ENCODE measurements at regions not wholly inside any gene's neighbourhood (a gene's known extent, or its start where the extent isn't known, plus 50 kb on each side); places are given as distances from the start of the nearest gene placed in this dataset.

- no TSS peak for BruUV-seq (replicated peaks)
- CTCF ChIA-PET: no interaction called here
These were observed 302.8 kb downstream of the EFNB2 start for GRCh38 chr13:106232681-106233080.

GRCh38 chr13:106230450-106230849 lies 305.0 kb downstream of the EFNB2 start:
- ATAC-seq: peak; percentile 96
- Histone ChIP-seq H3K27me3 (ENCODE audit: low read length) (no peaks in the 10 kb centered on the region), H3K9ac (ENCODE audit: low read length) (no peak overlapping the region), H3K36me3 (ENCODE audit: low read depth, low read length) (no peaks in the 10 kb centered on the region), H3K79me2 (ENCODE audit: low read length) (no peaks in the 10 kb centered on the region), H3K9me2 (replicated peaks; ENCODE audit: low read length) (no peaks in the 10 kb centered on the region), H3F3A (ENCODE audit: low read length, unreplicated experiment) (no peaks in the 10 kb centered on the region), H3K4me2 (ENCODE audit: low read length) (no peak overlapping the region), H3K4me1 (ENCODE audit: insufficient read depth, low read length) (peaks cover 5% of the 10 kb centered on the region; the same call in 1 of the 2 replicates), H3K27ac (ENCODE audit: low read length) (no peak overlapping the region), H3K9me3 (ENCODE audit: low read length) (no peaks in the 10 kb centered on the region), H2AFZ (ENCODE audit: low read length) (no peak overlapping the region), H3K4me3 (ENCODE audit: low read length) (no peak overlapping the region), H4K20me1 (ENCODE audit: low read length) (no peaks in the 10 kb centered on the region)
- BruUV-seq (replicated peaks): no TSS peak
- intact Hi-C loops (cut with micrococcal nuclease): loop anchor here (10.0 kb wide), 1 partner anchor 96 kb away; no protein-coding TSS in a partner anchor
- peak; percentile 84 for DNase-seq
- POLR2A ChIA-PET (ENCODE audit: unreplicated experiment): no interaction called here
- TF ChIP-seq CTCF (conservative IDR thresholded peaks at IDR 0.05; ENCODE audit: low read depth, low read length) (no peak), EZH2phosphoT487 (IDR thresholded peaks at IDR 0.05; ENCODE audit: borderline replicate concordance, low read length) (no peak), EZH2 (IDR thresholded peaks at IDR 0.05; ENCODE audit: low read length, unreplicated experiment) (no peak)
- CTCF ChIA-PET: interaction anchor here (0.6 kb wide), 1 partner anchor 39 kb away, joined by 6 read pairs; no protein-coding TSS in a partner anchor

More at GRCh38 chr13:106232681-106233080, 302.8 kb downstream of the EFNB2 start:
- Histone ChIP-seq H3K4me3 (ENCODE audit: low read length) (no peak overlapping the region), H3F3A (ENCODE audit: low read length, unreplicated experiment) (no peaks in the 10 kb centered on the region), H3K79me2 (ENCODE audit: low read length) (no peaks in the 10 kb centered on the region), H3K4me2 (ENCODE audit: low read length) (no peak overlapping the region), H3K9ac (ENCODE audit: low read length) (no peak overlapping the region), H3K9me3 (ENCODE audit: low read length) (no peaks in the 10 kb centered on the region), H3K4me1 (ENCODE audit: insufficient read depth, low read length) (peaks cover 5% of the 10 kb centered on the region; the same call in 1 of the 2 replicates), H3K27ac (ENCODE audit: low read length) (no peak overlapping the region), H3K27me3 (ENCODE audit: low read length) (no peaks in the 10 kb centered on the region), H4K20me1 (ENCODE audit: low read length) (no peaks in the 10 kb centered on the region), H3K36me3 (ENCODE audit: low read depth, low read length) (no peaks in the 10 kb centered on the region), H3K9me2 (replicated peaks; ENCODE audit: low read length) (no peaks in the 10 kb centered on the region), H2AFZ (ENCODE audit: low read length) (no peak overlapping the region)
- TF ChIP-seq EZH2 (IDR thresholded peaks at IDR 0.05; ENCODE audit: low read length, unreplicated experiment) (no peak), EZH2phosphoT487 (IDR thresholded peaks at IDR 0.05; ENCODE audit: borderline replicate concordance, low read length) (no peak), CTCF (conservative IDR thresholded peaks at IDR 0.05; ENCODE audit: low read depth, low read length) (no peak)
- POLR2A ChIA-PET (ENCODE audit: unreplicated experiment): no interaction called here
- DNase-seq (no peak), ATAC-seq (no peak)
- intact Hi-C loops (cut with micrococcal nuclease): loop anchor here (10.0 kb wide), 1 partner anchor 98 kb away; no protein-coding TSS in a partner anchor

- no peaks in the 10 kb centered on the region for H3K27me3 ChIP-seq (ENCODE audit: low read length)
- intact Hi-C loops (cut with micrococcal nuclease): no loop called here
- TF ChIP-seq EZH2phosphoT487 (IDR thresholded peaks at IDR 0.05; ENCODE audit: borderline replicate concordance, low read length) (no peak), CTCF (conservative IDR thresholded peaks at IDR 0.05; ENCODE audit: low read depth, low read length) (no peak), EZH2 (IDR thresholded peaks at IDR 0.05; ENCODE audit: low read length, unreplicated experiment) (no peak)
- POLR2A ChIA-PET (ENCODE audit: unreplicated experiment): no interaction called here
- H3F3A ChIP-seq (ENCODE audit: low read length, unreplicated experiment): no peaks in the 10 kb centered on the region
- no peaks in the 10 kb centered on the region for H3K36me3 ChIP-seq (ENCODE audit: low read depth, low read length)
- H3K9me3 ChIP-seq (ENCODE audit: low read length): no peaks in the 10 kb centered on the region
- no peak overlapping the region for H3K27ac ChIP-seq (ENCODE audit: low read length)
- no peak overlapping the region for H3K4me3 ChIP-seq (ENCODE audit: low read length)
- H3K9ac ChIP-seq (ENCODE audit: low read length): no peak overlapping the region
- H4K20me1 ChIP-seq (ENCODE audit: low read length): no peaks in the 10 kb centered on the region
- peaks cover 3% of the 10 kb centered on the region; the same call in 1 of the 2 replicates for H3K4me1 ChIP-seq (ENCODE audit: insufficient read depth, low read length)
- H3K4me2 ChIP-seq (ENCODE audit: low read length): no peak overlapping the region
- DNase-seq (no peak), ATAC-seq (no peak)
- BruUV-seq (replicated peaks): no TSS peak
- H2AFZ ChIP-seq (ENCODE audit: low read length): no peak overlapping the region
- CTCF ChIA-PET: no interaction called here
- H3K9me2 ChIP-seq (replicated peaks; ENCODE audit: low read length): no peaks in the 10 kb centered on the region
- no peaks in the 10 kb centered on the region for H3K79me2 ChIP-seq (ENCODE audit: low read length)
These were observed 310.3 kb downstream of the EFNB2 start for GRCh38 chr13:106225126-106225525.
